PC-3 (cell line): ENCODE measurements at regions not wholly inside any gene's neighbourhood (a gene's known extent, or its start where the extent isn't known, plus 50 kb on each side); places are given as distances from the start of the nearest gene placed in this dataset.

Source experiments
- ATAC-seq: fragments of 200-7000 bp; cut with Tn5 transposase; 2 replicates; pipeline ENCODE4 v1.9.1; 2020; ENCODE audit warnings: mild to moderate bottlenecking, moderate library complexity
- BruUV-seq: library from RNA; stranded (reverse); fragments of 400-500 nt; replicated peaks from 2 replicates; lab custom pipeline; 2021; lab: Mats Ljungman, UMichigan
- CTCF ChIA-PET: fragments of 300-600 bp; sonication (Branson Sonifier 250); formaldehyde crosslinking; loops from one replicate; lab custom pipeline; 2022; ENCODE audit warnings: antibody characterized with exemption; lab: Charles Lee
- POLR2A ChIA-PET: fragments of 300-600 bp; sonication (Branson Sonifier 250); formaldehyde crosslinking; loops from one replicate; lab custom pipeline; 2022; ENCODE audit warnings: antibody characterized with exemption; ENCODE audit not compliant: unreplicated experiment; lab: Charles Lee
- DNase-seq: peaks from one replicate; pipeline ENCODE4 v3.0.0-alpha.2; 2015
- H2AFZ ChIP-seq: fragments of 300-600 bp; sonication (generic); 2 replicates; pipeline ENCODE4 v1.6.0; 2016; ENCODE audit warnings: antibody characterized with exemption, low read length
- H3F3A ChIP-seq: fragments of 300-600 bp; sonication (generic); one replicate; pipeline ENCODE4 v1.6.0; 2017; ENCODE audit warnings: antibody characterized with exemption, low read length, control low read depth, mild to moderate bottlenecking; ENCODE audit not compliant: unreplicated experiment
- H3K27ac ChIP-seq: fragments of 300-600 bp; sonication (generic); 2 replicates; pipeline ENCODE4 v1.5.1; 2016; ENCODE audit warnings: mild to moderate bottlenecking, low read length
- H3K27me3 ChIP-seq: fragments of 300-600 bp; sonication (generic); 2 replicates; pipeline ENCODE4 v1.6.1; 2016; ENCODE audit warnings: low read length, mixed read lengths
- H3K36me3 ChIP-seq: fragments of 300-600 bp; sonication (generic); 2 replicates; pipeline ENCODE4 v1.6.1; 2016; ENCODE audit warnings: low read depth, mixed run types, low read length, mixed read lengths
- H3K4me1 ChIP-seq: fragments of 300-600 bp; sonication (generic); 2 replicates; pipeline ENCODE4 v1.5.1; 2016; ENCODE audit warnings: low read length; ENCODE audit not compliant: insufficient read depth
- H3K4me2 ChIP-seq: fragments of 300-600 bp; sonication (generic); 2 replicates; pipeline ENCODE4 v1.6.0; 2016; ENCODE audit warnings: low read length
- H3K4me3 ChIP-seq: fragments of 300-600 bp; sonication (generic); 2 replicates; pipeline ENCODE4 v1.5.1; 2016; ENCODE audit warnings: mild to moderate bottlenecking, low read length, mixed read lengths
- H3K79me2 ChIP-seq: fragments of 300-600 bp; sonication (generic); 2 replicates; pipeline ENCODE4 v1.6.1; 2017; ENCODE audit warnings: low read length, mixed read lengths
- H3K9ac ChIP-seq: fragments of 300-600 bp; sonication (generic); 2 replicates; pipeline ENCODE4 v1.6.0; 2016; ENCODE audit warnings: mild to moderate bottlenecking, low read length
- H3K9me2 ChIP-seq: fragments of 300-600 bp; sonication (generic); replicated peaks from 2 replicates; pipeline ENCODE4 v1.6.1; 2016; ENCODE audit warnings: mixed run types, low read length, mixed read lengths
- H3K9me3 ChIP-seq: fragments of 300-600 bp; sonication (generic); 2 replicates; pipeline ENCODE4 v1.6.1; 2016; ENCODE audit warnings: low read length, mixed read lengths
- H4K20me1 ChIP-seq: fragments of 300-600 bp; sonication (generic); 2 replicates; pipeline ENCODE4 v1.6.1; 2016; ENCODE audit warnings: low read length, mixed read lengths
- CTCF ChIP-seq: fragments of 300-600 bp; sonication (generic); conservative IDR thresholded peaks from 2 replicates; pipeline ENCODE4 v1.5.1; 2017; ENCODE audit warnings: antibody characterized with exemption, low read depth, mild to moderate bottlenecking, low read length
- EZH2 ChIP-seq: fragments of 300-600 bp; sonication (generic); IDR thresholded peaks from one replicate; pipeline ENCODE4 v1.6.1; 2017; ENCODE audit warnings: antibody characterized with exemption, mild to moderate bottlenecking, low read length; ENCODE audit not compliant: unreplicated experiment
- EZH2phosphoT487 ChIP-seq: fragments of 300-600 bp; sonication (generic); IDR thresholded peaks from 2 replicates; pipeline ENCODE4 v1.6.1; 2018; ENCODE audit warnings: mild to moderate bottlenecking, antibody characterized with exemption, low read length, borderline replicate concordance
- intact Hi-C: fragments of 100-400 bp; cut with micrococcal nuclease; formaldehyde crosslinking; loops from 2 replicates; pipeline ENCODE4 v1.9.0; 2023

DNA sequence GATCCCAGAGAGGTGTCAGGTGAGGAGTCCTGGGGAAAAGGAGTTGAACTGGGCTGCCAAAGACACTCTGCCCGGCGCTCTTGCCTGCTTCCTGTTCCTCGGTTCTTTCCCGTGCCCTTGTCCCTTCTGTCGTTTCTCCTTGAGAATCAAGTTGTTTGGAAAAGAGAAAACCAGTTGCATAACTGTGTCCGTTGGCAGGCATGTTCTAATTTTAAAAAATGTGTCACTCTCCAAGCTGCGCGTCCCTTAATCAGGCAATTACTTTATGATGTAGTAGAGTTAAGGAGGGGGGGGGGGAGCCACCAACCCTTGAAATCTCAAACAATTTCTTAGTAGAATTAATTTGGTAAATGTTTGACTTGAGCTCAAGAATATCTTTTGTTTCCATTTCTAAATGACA lies 105.9 kb upstream of the IGSF21 start:
- no peak for ATAC-seq
- H4K20me1 ChIP-seq, result no peaks in the 10 kb centered on the region
- no peaks in the 10 kb centered on the region for H3F3A ChIP-seq
- H3K36me3 ChIP-seq, result no peaks in the 10 kb centered on the region
- no peak overlapping the region for H2AFZ ChIP-seq
- no peaks in the 10 kb centered on the region for H3K9me3 ChIP-seq
- BruUV-seq, result no TSS peak
- no peak overlapping the region for H3K9ac ChIP-seq
- TF ChIP-seq EZH2phosphoT487 (no peak), CTCF (no peak), EZH2 (no peak)
- ChIA-PET POLR2A (no interaction called here), CTCF (no interaction called here)
- H3K4me2 ChIP-seq, result no peak overlapping the region
- H3K27ac ChIP-seq, result no peak overlapping the region
- H3K4me1 ChIP-seq, result no peaks in the 10 kb centered on the region
- intact Hi-C loops, result no loop called here
- no peaks in the 10 kb centered on the region for H3K79me2 ChIP-seq
- no peaks in the 10 kb centered on the region for H3K9me2 ChIP-seq
- peaks cover 37% of the 10 kb centered on the region for H3K27me3 ChIP-seq
- no peak overlapping the region for H3K4me3 ChIP-seq
- no peak for DNase-seq

- Histone ChIP-seq H2AFZ (no peak overlapping the region), H3K4me2 (no peak overlapping the region), H3K9ac (no peak overlapping the region), H3K9me2 (no peaks in the 10 kb centered on the region), H3K79me2 (no peaks in the 10 kb centered on the region), H3K27me3 (peaks cover 51% of the 10 kb centered on the region), H3K36me3 (no peaks in the 10 kb centered on the region), H3K4me3 (no peak overlapping the region), H3K4me1 (no peaks in the 10 kb centered on the region), H3F3A (no peaks in the 10 kb centered on the region), H3K27ac (no peak overlapping the region), H3K9me3 (no peaks in the 10 kb centered on the region), H4K20me1 (no peaks in the 10 kb centered on the region)
- TF ChIP-seq EZH2 (no peak), CTCF (no peak), EZH2phosphoT487 (no peak)
- intact Hi-C loops, result no loop called here
- POLR2A ChIA-PET, result no interaction called here
- ATAC-seq (no peak), DNase-seq (no peak)
- BruUV-seq, result no TSS peak
- CTCF ChIA-PET, result no interaction called here
Measured at GRCh38 chr1:18004278-18004677, 103.3 kb upstream of the IGSF21 start.

DNA sequence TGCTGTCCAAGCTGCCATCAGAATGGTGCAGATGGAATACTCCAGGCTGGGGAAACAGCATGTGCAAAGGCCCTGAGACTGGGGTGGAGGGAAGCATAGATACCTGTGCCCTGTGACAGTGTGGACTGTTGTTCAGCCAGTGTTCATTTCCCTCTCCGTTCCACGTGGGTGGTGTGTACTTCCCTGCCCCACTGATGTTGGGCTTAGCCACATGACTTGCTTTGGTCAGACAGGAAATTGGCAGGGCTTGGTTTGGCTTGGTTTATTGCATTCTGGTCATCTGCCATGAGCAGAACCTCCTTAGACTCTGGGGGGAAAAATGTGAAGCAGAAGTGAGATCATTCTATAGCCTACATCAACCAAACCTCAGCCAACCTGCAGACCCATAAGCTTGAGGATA lies 102.4 kb upstream of the IGSF21 start:
- no TSS peak for BruUV-seq
- Histone ChIP-seq H3K9me3 (no peaks in the 10 kb centered on the region), H3K79me2 (no peaks in the 10 kb centered on the region), H3K4me3 (no peak overlapping the region), H3K36me3 (no peaks in the 10 kb centered on the region), H3F3A (no peaks in the 10 kb centered on the region), H3K4me1 (no peaks in the 10 kb centered on the region), H4K20me1 (no peaks in the 10 kb centered on the region), H3K27ac (no peak overlapping the region), H3K9ac (no peak overlapping the region), H3K9me2 (no peaks in the 10 kb centered on the region), H3K4me2 (no peak overlapping the region), H2AFZ (no peak overlapping the region), H3K27me3 (peaks cover 51% of the 10 kb centered on the region)
- DNase-seq (no peak), ATAC-seq (no peak)
- POLR2A ChIA-PET, result no interaction called here
- intact Hi-C loops, result no loop called here
- TF ChIP-seq CTCF, result no peak
- no peak for TF ChIP-seq EZH2
- TF ChIP-seq EZH2phosphoT487, result no peak
- CTCF ChIA-PET, result no interaction called here
